DND-41 (cell line): ENCODE measurements at regions not wholly inside any gene's neighbourhood (a gene's known extent, or its start where the extent isn't known, plus 50 kb on each side); places are given as distances from the start of the nearest gene placed in this dataset.

ENCODE experiments used
- ATAC-seq: fragments of 200-7000 bp; cut with Tn5 transposase; 3 replicates; pipeline ENCODE4 v1.9.1; 2021; ENCODE audit warnings: low read depth; ENCODE audit not compliant: insufficient read depth
- DNase-seq: peaks from one replicate; pipeline ENCODE4 v3.0.0-alpha.2; 2020
- H2AFZ ChIP-seq: 2 replicates; pipeline ENCODE4 v1.6.0; 2012; ENCODE audit warnings: low read depth, low read length
- H3K27ac ChIP-seq: 2 replicates; pipeline ENCODE4 v1.5.1; 2012; ENCODE audit warnings: low read length, inconsistent platforms
- H3K27me3 ChIP-seq: fragments of 200-600 bp; sonication (generic); 2 replicates; pipeline ENCODE4 v1.6.0; 2012; ENCODE audit warnings: low read length, mild to moderate bottlenecking, inconsistent platforms; ENCODE audit not compliant: insufficient read depth, poor library complexity
- H3K36me3 ChIP-seq: 2 replicates; pipeline ENCODE4 v1.5.1; 2012; ENCODE audit warnings: low read length, inconsistent platforms; ENCODE audit not compliant: insufficient read depth
- H3K4me1 ChIP-seq: 2 replicates; pipeline ENCODE4 v1.5.1; 2012; ENCODE audit warnings: mild to moderate bottlenecking, low read length; ENCODE audit not compliant: insufficient read depth
- H3K4me2 ChIP-seq: 2 replicates; pipeline ENCODE4 v1.6.0; 2012; ENCODE audit warnings: mild to moderate bottlenecking, moderate library complexity, low read length, inconsistent platforms; ENCODE audit not compliant: insufficient read depth
- H3K4me3 ChIP-seq, 2 experiments: fragments of 200-600 bp in 1 of 2; shearing (Covaris generic) in 1 of 2; 2 replicates each; pipeline ENCODE4 v1.5.1; 2012 to 2016; ENCODE audit warnings: inconsistent platforms in 2 of 2, low read length in 2 of 2, mild to moderate bottlenecking in 2 of 2, low read depth in 1 of 2, moderate library complexity in 1 of 2
- H3K79me2 ChIP-seq: 2 replicates; pipeline ENCODE4 v1.6.0; 2012; ENCODE audit warnings: low read length, inconsistent platforms; ENCODE audit not compliant: insufficient read depth
- H3K9ac ChIP-seq: 2 replicates; pipeline ENCODE4 v1.6.0; 2012; ENCODE audit warnings: low read depth, mild to moderate bottlenecking, inconsistent platforms, low read length, moderate library complexity
- H3K9me3 ChIP-seq: 2 replicates; pipeline ENCODE4 v1.5.1; 2012; ENCODE audit warnings: low read length, moderate library complexity, mild to moderate bottlenecking, inconsistent platforms; ENCODE audit not compliant: insufficient read depth, severe bottlenecking
- H4K20me1 ChIP-seq: 2 replicates; pipeline ENCODE4 v1.6.0; 2012; ENCODE audit warnings: low read length; ENCODE audit not compliant: insufficient read depth
- EZH2 ChIP-seq: IDR thresholded peaks from 3 replicates; pipeline ENCODE4 v1.6.1; 2012; ENCODE audit warnings: borderline replicate concordance, low read depth, mild to moderate bottlenecking, moderate library complexity, low read length, inconsistent platforms; ENCODE audit not compliant: severe bottlenecking
- TF ChIP-seq, protein P1 (sequence below): IDR thresholded peaks from 2 replicates; pipeline ENCODE4 v1.5.1; 2012; ENCODE audit warnings: borderline replicate concordance, low read length, moderate library complexity, mild to moderate bottlenecking; ENCODE audit not compliant: poor library complexity, severe bottlenecking; ENCODE audit errors: extremely low read depth

DNA sequence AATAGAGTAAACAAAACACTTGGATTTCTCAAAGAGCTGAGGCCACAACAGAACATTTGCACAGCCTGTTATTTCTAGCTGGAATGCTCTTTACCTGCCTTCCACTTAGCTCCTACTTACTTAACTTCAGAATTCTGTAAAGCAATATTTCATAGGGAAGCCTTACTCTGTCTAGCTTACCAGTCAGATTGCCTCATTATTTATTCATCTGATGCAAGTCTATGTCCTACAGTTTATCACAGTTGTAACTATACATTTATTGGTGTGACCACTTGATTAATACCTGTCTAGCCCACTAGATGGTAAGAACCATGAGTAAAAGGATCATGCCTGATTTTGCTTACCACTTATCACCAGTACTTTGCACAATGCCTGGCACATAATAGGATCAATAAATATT, 56.1 kb upstream of the ME3 start:
- no peaks in the 10 kb centered on the region for H3K27me3 ChIP-seq
- no peak overlapping the region for H2AFZ ChIP-seq
- DNase-seq (no peak), ATAC-seq (no peak)
- no peaks in the 10 kb centered on the region for H3K4me1 ChIP-seq
- TF ChIP-seq EZH2, result no peak
- TF ChIP-seq, protein P1, sequence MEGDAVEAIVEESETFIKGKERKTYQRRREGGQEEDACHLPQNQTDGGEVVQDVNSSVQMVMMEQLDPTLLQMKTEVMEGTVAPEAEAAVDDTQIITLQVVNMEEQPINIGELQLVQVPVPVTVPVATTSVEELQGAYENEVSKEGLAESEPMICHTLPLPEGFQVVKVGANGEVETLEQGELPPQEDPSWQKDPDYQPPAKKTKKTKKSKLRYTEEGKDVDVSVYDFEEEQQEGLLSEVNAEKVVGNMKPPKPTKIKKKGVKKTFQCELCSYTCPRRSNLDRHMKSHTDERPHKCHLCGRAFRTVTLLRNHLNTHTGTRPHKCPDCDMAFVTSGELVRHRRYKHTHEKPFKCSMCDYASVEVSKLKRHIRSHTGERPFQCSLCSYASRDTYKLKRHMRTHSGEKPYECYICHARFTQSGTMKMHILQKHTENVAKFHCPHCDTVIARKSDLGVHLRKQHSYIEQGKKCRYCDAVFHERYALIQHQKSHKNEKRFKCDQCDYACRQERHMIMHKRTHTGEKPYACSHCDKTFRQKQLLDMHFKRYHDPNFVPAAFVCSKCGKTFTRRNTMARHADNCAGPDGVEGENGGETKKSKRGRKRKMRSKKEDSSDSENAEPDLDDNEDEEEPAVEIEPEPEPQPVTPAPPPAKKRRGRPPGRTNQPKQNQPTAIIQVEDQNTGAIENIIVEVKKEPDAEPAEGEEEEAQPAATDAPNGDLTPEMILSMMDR, result no peak
- no peaks in the 10 kb centered on the region for H3K36me3 ChIP-seq
- no peaks in the 10 kb centered on the region for H3K79me2 ChIP-seq
- H3K9me3 ChIP-seq, result no peaks in the 10 kb centered on the region
- no peak overlapping the region for H3K9ac ChIP-seq
- H3K4me2 ChIP-seq, result no peak overlapping the region
- no peak overlapping the region for H3K27ac ChIP-seq
- H3K4me3 ChIP-seq, result no peak overlapping the region
- H4K20me1 ChIP-seq, result no peaks in the 10 kb centered on the region

DNA sequence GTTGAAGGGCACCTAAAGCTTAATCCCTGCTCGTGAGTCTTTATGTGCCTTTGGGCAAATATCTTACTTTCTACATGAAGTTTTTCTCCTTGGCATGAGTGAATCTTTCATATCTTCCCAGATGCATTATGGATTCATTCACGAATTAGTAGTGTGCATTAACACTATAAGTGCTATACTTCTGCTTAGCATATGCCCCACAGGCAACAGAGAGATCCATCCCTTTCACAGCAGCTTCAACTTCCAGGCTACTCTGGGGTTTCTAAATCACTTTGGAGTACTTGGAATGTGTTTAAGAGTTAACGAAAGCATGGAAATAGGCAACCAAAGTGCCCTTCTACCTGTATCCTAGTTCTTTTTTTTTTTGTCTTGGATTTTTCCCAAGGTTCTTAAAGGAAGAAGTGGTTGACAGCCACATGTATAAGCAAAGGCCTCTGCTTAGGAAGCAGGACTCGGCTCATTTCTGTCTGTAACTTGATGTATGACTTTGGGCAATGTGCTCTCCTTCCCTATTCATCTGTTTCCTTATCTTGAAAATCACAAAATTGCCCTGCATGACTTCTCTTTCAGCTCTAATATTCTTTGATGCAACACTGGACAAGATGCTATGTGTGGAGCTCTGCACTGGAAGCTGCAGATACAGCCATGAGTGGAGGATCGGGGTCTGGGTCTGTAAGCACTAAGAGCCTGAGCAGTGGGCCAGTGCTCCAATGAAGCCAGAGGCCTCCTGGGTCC, 54.5 kb upstream of the ME3 start:
- Histone ChIP-seq H3K36me3 (no peaks in the 10 kb centered on the region), H2AFZ (no peak overlapping the region), H3K4me1 (no peaks in the 10 kb centered on the region), H3K4me2 (no peak overlapping the region), H3K27me3 (no peaks in the 10 kb centered on the region), H3K4me3 (no peak overlapping the region), H3K9me3 (no peaks in the 10 kb centered on the region), H3K9ac (no peak overlapping the region), H4K20me1 (no peaks in the 10 kb centered on the region), H3K79me2 (no peaks in the 10 kb centered on the region), H3K27ac (no peak overlapping the region)
- ATAC-seq, result no peak
- DNase-seq, result no peak
- no peak for TF ChIP-seq EZH2
- TF ChIP-seq, protein P1, result no peak

DNA sequence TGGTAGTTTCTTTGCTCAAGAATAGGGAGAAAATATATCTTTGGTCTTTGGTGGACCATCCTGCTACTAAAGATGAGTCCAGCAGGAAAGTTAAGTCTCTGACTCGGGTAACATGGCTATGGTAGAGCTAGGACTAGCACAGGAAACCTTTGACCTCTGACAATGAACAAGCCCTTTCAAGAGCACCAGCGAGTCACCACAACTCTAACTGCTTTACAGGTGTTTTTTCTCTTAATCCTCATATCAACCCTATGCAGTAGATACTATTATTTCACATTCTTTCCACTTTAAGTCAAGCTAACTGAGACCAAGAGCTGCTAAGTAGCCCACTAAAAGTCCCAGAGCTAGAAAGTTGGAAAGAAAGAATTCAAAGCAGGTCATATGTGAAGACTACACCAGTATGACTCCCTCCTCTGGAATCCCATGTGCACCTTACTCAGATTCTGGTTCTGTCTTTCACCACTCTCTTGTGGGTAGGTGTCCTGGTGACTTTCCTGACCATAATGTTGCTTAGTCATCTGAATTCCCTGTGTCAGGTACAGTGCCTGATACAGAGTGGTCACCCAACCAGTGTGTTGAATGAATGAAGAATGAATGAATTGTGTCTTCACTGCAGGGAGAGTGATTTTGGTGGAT, 53.8 kb upstream of the ME3 start:
- ATAC-seq (no peak), DNase-seq (no peak)
- no peaks in the 10 kb centered on the region for H3K79me2 ChIP-seq
- H3K27ac ChIP-seq, result no peak overlapping the region
- H2AFZ ChIP-seq, result no peak overlapping the region
- no peak overlapping the region for H3K9ac ChIP-seq
- no peak overlapping the region for H3K4me2 ChIP-seq
- H4K20me1 ChIP-seq, result no peaks in the 10 kb centered on the region
- TF ChIP-seq EZH2, result no peak
- TF ChIP-seq, protein P1, result no peak
- no peaks in the 10 kb centered on the region for H3K9me3 ChIP-seq
- H3K27me3 ChIP-seq, result no peaks in the 10 kb centered on the region
- H3K4me3 ChIP-seq, result no peak overlapping the region
- no peaks in the 10 kb centered on the region for H3K4me1 ChIP-seq
- no peaks in the 10 kb centered on the region for H3K36me3 ChIP-seq
